Suprapubic skin (tissue), 4 donors: ENCODE measurements at regions not wholly inside any gene's neighbourhood (a gene's known extent, or its start where the extent isn't known, plus 50 kb on each side); places are given as distances from the start of the nearest gene placed in this dataset.

Experiments used
- POLR2A ChIP-seq, 2 donors: fragments of 450-650 bp; IDR thresholded peaks; one replicate each; pipeline ENCODE4 v1.6.1; 2017; ENCODE audit warnings: antibody characterized with exemption in 2 of 2, mild to moderate bottlenecking in 2 of 2, moderate library complexity in 2 of 2
- POLR2AphosphoS5 ChIP-seq, 3 donors: sonication (generic); formaldehyde crosslinking; IDR thresholded peaks; one replicate each; pipeline ENCODE4 v1.6.1; 2017; ENCODE audit warnings: antibody characterized with exemption in 3 of 3
- TF ChIP-seq, protein P1 (sequence below), 2 donors: fragments of 200-600 bp in 1 of 2; fragments of 450-650 bp in 1 of 2; sonication (generic) in 1 of 2; IDR thresholded peaks; one replicate each; pipeline ENCODE4 v1.5.1; 2016 to 2019; ENCODE audit warnings: antibody characterized with exemption in 2 of 2, mild to moderate bottlenecking in 1 of 2, moderate library complexity in 1 of 2

DNA sequence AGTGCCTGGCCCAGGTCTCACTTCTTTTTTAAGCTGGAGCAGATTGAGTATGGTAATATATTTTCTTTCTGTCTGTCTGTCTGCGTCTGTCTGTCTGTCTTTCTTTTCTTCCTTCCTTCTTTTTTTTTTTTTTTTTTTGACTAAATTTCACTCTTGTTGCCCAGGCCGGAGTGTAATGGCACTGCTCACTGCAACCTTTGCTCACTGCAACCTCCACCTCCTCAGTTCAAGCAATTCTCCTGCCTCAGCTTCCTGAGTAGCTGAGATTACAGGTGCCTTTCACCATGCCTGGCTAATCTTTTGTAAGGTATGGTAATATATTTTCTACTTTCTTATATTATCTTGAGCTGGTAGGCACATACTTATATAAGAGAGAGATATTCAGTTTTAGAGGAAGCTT, 196.3 kb upstream of the MARCKS start:
- TF ChIP-seq, protein P1, sequence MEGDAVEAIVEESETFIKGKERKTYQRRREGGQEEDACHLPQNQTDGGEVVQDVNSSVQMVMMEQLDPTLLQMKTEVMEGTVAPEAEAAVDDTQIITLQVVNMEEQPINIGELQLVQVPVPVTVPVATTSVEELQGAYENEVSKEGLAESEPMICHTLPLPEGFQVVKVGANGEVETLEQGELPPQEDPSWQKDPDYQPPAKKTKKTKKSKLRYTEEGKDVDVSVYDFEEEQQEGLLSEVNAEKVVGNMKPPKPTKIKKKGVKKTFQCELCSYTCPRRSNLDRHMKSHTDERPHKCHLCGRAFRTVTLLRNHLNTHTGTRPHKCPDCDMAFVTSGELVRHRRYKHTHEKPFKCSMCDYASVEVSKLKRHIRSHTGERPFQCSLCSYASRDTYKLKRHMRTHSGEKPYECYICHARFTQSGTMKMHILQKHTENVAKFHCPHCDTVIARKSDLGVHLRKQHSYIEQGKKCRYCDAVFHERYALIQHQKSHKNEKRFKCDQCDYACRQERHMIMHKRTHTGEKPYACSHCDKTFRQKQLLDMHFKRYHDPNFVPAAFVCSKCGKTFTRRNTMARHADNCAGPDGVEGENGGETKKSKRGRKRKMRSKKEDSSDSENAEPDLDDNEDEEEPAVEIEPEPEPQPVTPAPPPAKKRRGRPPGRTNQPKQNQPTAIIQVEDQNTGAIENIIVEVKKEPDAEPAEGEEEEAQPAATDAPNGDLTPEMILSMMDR (IDR thresholded peaks at IDR 0.05) = no peak
- TF ChIP-seq POLR2A (IDR thresholded peaks at IDR 0.05) (no peak), POLR2AphosphoS5 (IDR thresholded peaks at IDR 0.05) (no peak)
